Stomach (tissue), 8 donors: ENCODE measurements at regions not wholly inside any gene's neighbourhood (a gene's known extent, or its start where the extent isn't known, plus 50 kb on each side); places are given as distances from the start of the nearest gene placed in this dataset.
"Not testable (repeated sequence)": the region's sequence is repeated elsewhere in the genome, so short reads cannot be mapped to it uniquely, and the experiment has no call there.

Experiments used
- DNase-seq, 2 donors: peaks; one replicate each; pipeline versions ENCODE4 v3.0.0 to v3.0.0-alpha.2; 2013 to 2019
- H3K27ac ChIP-seq, 5 donors: fragments of 200-600 bp in 4 of 5; sonication (generic) in 4 of 5; one replicate each; pipeline ENCODE4 v1.5.1; 2013 to 2019; ENCODE audit warnings: mild to moderate bottlenecking in 1 of 5, moderate library complexity in 1 of 5
- H3K27me3 ChIP-seq, 3 donors: fragments of 200-600 bp; sonication (generic); one replicate each; pipeline ENCODE4 v1.5.1; 2017 to 2019; ENCODE audit warnings: mixed run types in 1 of 3
- H3K36me3 ChIP-seq, 4 donors: fragments of 200-600 bp; sonication (generic); 1 replicate in 3 of 4; 2 replicates in 1 of 4; pipeline ENCODE4 v1.5.1; 2016 to 2019
- H3K4me1 ChIP-seq, 4 donors: fragments of 200-600 bp; sonication (generic); one replicate each; pipeline ENCODE4 v1.5.1; 2016 to 2019
- H3K4me3 ChIP-seq, 4 donors: fragments of 200-600 bp; sonication (generic) in 3 of 4; one replicate each; pipeline ENCODE4 v1.5.1; 2016 to 2019; ENCODE audit warnings: mild to moderate bottlenecking in 1 of 4
- H3K9me3 ChIP-seq, 4 donors: fragments of 200-600 bp; sonication (generic); one replicate each; pipeline ENCODE4 v1.5.1; 2016 to 2019
- EP300 ChIP-seq: sonication (generic); formaldehyde crosslinking; IDR thresholded peaks from one replicate; pipeline ENCODE4 v1.6.1; 2017; ENCODE audit warnings: antibody characterized with exemption
- POLR2A ChIP-seq, 4 donors: fragments of 450-650 bp; IDR thresholded peaks; one replicate each; pipeline ENCODE4 v1.6.1; 2016; ENCODE audit warnings: antibody characterized with exemption in 4 of 4, control low read depth in 2 of 4, mild to moderate bottlenecking in 1 of 4, moderate library complexity in 1 of 4
- POLR2AphosphoS5 ChIP-seq, 3 donors: sonication (generic); formaldehyde crosslinking; IDR thresholded peaks; one replicate each; pipeline ENCODE4 v1.6.1; 2016; ENCODE audit warnings: antibody characterized with exemption in 3 of 3
- WGBS, 5 donors: extraction: QIAGEN DNeasy Blood & Tissue Kit in 3 of 5; methylation state at CpG; one replicate each; pipeline versions ENCODE4 v1.1.5 to v1.1.7; 2013 to 2018; 5-methylcytosine and 5-hydroxymethylcytosine counted together
- intact Hi-C: fragments of 100-400 bp; cut with DNase I; formaldehyde crosslinking; loops from one replicate; pipeline ENCODE4 v1.15.1; 2023; ENCODE audit warnings: low total_unique reads
- TF ChIP-seq, protein P1 (sequence below), 7 experiments: fragments of 450-650 bp in 4 of 7; fragments of 200-600 bp in 3 of 7; sonication (generic) in 3 of 7; IDR thresholded peaks; one replicate each; pipeline ENCODE4 v1.5.1; 2016 to 2019; ENCODE audit warnings: antibody characterized with exemption in 7 of 7, control low read depth in 2 of 7, mild to moderate bottlenecking in 1 of 7
- donor health status: healthy with polysubstance abuse.
- donor health status: Bipolar disorder and iron deficiency.
- donor health status: healthy.

DNA sequence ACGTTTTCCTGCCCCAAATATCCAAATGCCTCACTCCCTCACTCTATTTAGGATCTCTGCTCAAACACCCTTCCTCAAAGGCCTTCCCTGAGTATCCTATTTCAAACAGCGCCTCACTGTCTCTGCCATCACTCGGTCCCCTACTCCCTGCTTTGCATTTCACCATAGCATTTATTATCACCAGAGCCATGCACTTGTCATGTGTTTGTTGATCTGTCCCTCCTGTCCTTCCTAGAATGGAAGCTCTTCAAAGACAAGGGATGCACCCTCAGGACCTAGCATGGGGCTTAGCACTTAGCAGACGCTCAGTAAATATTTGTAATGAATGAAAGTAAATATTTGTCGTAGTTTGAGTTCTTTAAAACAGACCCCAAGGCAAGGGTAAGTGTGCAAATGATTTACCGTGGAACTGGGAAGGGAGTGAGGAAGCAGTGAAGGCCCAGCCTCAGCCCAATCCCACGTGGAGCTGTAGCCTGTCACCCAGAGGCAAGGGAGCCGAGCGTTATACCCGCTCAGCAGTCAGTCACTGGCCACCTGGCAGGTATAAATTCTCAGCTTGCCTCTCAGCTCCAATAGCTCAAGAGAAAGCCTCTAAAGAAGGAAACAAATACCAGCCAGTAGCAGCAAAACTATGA lies 97.7 kb upstream of the KIF2A start:
- 30 to 41% (median 34%) methylated on average over 10 of the region's 10 CpGs for WGBS, 5 donors
- TF ChIP-seq EP300 (no peak), POLR2A (IDR thresholded peaks at IDR 0.05) (no peak), POLR2AphosphoS5 (IDR thresholded peaks at IDR 0.05) (no peak)
- TF ChIP-seq, protein P1, sequence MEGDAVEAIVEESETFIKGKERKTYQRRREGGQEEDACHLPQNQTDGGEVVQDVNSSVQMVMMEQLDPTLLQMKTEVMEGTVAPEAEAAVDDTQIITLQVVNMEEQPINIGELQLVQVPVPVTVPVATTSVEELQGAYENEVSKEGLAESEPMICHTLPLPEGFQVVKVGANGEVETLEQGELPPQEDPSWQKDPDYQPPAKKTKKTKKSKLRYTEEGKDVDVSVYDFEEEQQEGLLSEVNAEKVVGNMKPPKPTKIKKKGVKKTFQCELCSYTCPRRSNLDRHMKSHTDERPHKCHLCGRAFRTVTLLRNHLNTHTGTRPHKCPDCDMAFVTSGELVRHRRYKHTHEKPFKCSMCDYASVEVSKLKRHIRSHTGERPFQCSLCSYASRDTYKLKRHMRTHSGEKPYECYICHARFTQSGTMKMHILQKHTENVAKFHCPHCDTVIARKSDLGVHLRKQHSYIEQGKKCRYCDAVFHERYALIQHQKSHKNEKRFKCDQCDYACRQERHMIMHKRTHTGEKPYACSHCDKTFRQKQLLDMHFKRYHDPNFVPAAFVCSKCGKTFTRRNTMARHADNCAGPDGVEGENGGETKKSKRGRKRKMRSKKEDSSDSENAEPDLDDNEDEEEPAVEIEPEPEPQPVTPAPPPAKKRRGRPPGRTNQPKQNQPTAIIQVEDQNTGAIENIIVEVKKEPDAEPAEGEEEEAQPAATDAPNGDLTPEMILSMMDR (IDR thresholded peaks at IDR 0.05): no peak
- H3K27me3 ChIP-seq: peaks cover 0 to 14% (median 0%) of the 10 kb centered on the region in 3 donors
- intact Hi-C loops: no loop called here
- no peak overlapping the region for H3K27ac ChIP-seq
- no peak for DNase-seq
- no peaks in the 10 kb centered on the region for H3K9me3 ChIP-seq
- H3K4me3 ChIP-seq: no peak overlapping the region
- H3K36me3 ChIP-seq: no peaks in the 10 kb centered on the region
- no peaks in the 10 kb centered on the region for H3K4me1 ChIP-seq

DNA sequence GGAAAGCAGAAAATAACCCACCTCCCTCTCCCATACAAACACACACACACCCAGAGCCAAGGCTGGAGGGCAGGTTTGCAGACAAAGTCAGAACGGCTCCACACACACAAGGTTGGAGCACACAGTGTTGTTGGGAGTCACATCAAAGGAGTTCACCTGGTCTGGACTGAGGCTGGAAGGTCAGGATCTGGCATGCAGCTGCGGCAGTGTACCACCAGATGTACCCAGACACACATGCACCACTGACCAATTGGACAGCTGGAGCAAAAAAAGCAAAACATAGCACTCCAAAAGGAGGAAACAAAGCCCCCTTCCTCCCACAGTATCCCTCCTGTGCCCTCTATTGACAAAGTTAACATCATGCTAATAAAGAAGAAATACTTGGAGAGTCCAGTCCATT lies 94.6 kb upstream of the KIF2A start:
- DNase-seq: no peak
- H3K4me3 ChIP-seq: no peak overlapping the region
- intact Hi-C loops: loop anchor here (10.0 kb wide), 1 partner anchor 143 kb away; no protein-coding TSS in a partner anchor
- no peak overlapping the region for H3K27ac ChIP-seq
- no peaks in the 10 kb centered on the region for H3K9me3 ChIP-seq
- no peaks in the 10 kb centered on the region for H3K4me1 ChIP-seq
- whole genome bisulfite sequencing, 5 donors: 68 to 73% (median 72%) methylated on average over 2 of the region's 2 CpGs
- H3K27me3 ChIP-seq: peaks cover 0 to 14% (median 0%) of the 10 kb centered on the region in 3 donors
- TF ChIP-seq POLR2AphosphoS5 (IDR thresholded peaks at IDR 0.05) (no peak), POLR2A (IDR thresholded peaks at IDR 0.05) (no peak), EP300 (no peak)
- TF ChIP-seq, protein P1 (IDR thresholded peaks at IDR 0.05): no peak
- no peaks in the 10 kb centered on the region for H3K36me3 ChIP-seq

DNA sequence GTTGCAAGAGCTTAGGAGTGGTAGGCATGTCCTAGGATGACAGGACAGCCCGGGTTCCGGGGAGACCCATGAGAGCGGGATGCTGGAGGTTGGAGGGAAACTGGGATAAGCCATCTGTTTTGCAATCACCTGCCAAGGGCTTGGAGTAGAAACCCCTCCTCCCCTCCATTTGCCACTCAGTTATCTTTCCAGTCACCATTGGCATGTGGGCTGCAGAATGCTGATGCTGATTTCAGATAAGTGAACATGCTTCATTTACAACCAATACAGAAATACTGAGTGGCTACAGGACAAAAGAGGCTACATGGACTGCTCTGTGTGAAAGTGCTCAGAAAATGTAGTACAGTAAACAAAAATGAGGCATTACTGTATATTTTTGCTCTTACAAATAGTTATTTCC lies 93.4 kb upstream of the KIF2A start:
- H3K27me3 ChIP-seq: peaks cover 0 to 14% (median 0%) of the 10 kb centered on the region in 3 donors
- no peak for TF ChIP-seq POLR2AphosphoS5 (IDR thresholded peaks at IDR 0.05)
- TF ChIP-seq EP300: no peak
- TF ChIP-seq, protein P1 (IDR thresholded peaks at IDR 0.05): no peak
- no peak for TF ChIP-seq POLR2A (IDR thresholded peaks at IDR 0.05)
- no peaks in the 10 kb centered on the region for H3K36me3 ChIP-seq
- no peaks in the 10 kb centered on the region for H3K4me1 ChIP-seq
- no peak overlapping the region for H3K27ac ChIP-seq
- no peak for DNase-seq
- 89 to 94% (median 93%) methylated on average over 3 of the region's 3 CpGs for WGBS, 5 donors
- intact Hi-C loops: loop anchor here (10.0 kb wide), 1 partner anchor 142 kb away; no protein-coding TSS in a partner anchor
- no peaks in the 10 kb centered on the region for H3K9me3 ChIP-seq
- no peak overlapping the region for H3K4me3 ChIP-seq

DNA sequence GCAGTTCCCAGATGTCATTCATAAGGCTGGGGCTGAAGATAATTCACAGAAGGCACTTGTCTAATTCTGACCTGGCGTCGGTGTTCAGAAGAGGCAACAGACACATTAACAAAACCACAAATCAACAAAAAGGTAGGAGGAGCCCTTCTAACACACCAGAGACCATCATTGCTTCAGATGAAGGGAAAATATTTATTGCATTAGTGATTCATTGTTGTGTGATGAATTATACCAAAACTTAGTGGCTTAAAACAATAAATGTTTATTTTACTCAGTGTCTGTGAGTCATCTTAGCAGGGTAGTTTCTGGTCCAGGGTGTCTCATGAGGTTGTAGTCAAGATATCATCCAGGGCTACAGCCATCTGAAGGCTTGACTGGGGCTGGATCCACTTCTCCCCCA lies 91.3 kb upstream of the KIF2A start:
- DNase-seq: no peak
- Histone ChIP-seq H3K9me3 (no peaks in the 10 kb centered on the region), H3K27me3 (peaks cover 0 to 15% (median 0%) of the 10 kb centered on the region in 3 donors), H3K4me3 (no peak overlapping the region), H3K27ac (no peak overlapping the region), H3K36me3 (no peaks in the 10 kb centered on the region), H3K4me1 (no peaks in the 10 kb centered on the region)
- TF ChIP-seq, protein P1 (IDR thresholded peaks at IDR 0.05): no peak
- no peak for TF ChIP-seq POLR2A (IDR thresholded peaks at IDR 0.05)
- TF ChIP-seq POLR2AphosphoS5 (IDR thresholded peaks at IDR 0.05): no peak
- TF ChIP-seq EP300: no peak
- intact Hi-C loops: loop anchor here (10.0 kb wide), 1 partner anchor 140 kb away; no protein-coding TSS in a partner anchor
- WGBS, 5 donors: 65 to 76% (median 70%) methylated on average over 2 of the region's 2 CpGs

DNA sequence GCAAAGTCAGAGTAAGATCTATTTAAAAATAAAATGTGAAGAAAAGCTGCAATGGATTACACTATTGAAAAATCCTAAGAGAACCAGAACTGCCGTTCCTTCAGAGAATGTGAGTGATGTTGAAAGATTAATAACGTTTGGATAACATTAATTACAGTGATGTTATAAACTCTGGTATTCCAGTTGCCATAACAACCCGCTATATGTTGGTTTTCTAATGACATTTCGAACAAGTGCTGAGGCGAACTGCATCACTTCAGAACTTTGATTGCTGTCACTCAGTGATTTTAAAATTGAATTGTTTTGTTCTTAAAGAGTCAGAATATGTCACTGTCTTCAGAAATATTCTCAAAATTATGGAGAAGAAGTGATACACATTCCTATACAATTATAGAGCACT lies 89.4 kb upstream of the KIF2A start:
- not testable (repeated sequence) for H3K27me3 ChIP-seq, H3K4me1 ChIP-seq, H3K36me3 ChIP-seq, DNase-seq, H3K9me3 ChIP-seq, H3K27ac ChIP-seq, H3K4me3 ChIP-seq
- intact Hi-C loops: loop anchor here (10.0 kb wide), 1 partner anchor 138 kb away; no protein-coding TSS in a partner anchor
- 50 to 64% (median 55%) methylated on average over 3 to 5 of the region's 5 CpGs for WGBS, 5 donors

DNA sequence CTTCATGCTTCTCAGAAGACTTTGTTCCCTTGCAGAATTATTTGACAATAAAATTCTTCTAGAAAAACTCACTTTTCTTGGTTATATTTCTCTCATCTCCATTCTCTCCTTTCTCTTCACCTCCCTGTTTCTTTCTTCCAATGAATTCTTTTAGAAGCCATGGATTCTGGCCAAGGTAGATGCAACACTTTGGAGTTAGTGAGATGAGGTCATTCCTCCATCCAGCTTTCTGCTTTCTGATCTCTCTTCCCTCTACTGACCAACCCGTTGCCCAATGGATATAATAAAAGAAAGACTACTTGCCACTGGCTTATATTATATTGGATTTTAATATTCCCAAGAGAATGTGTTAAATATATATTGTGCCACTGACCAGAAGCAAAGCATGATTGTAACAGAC lies 88.9 kb upstream of the KIF2A start:
- not testable (repeated sequence) for H3K27ac ChIP-seq, DNase-seq, H3K27me3 ChIP-seq, H3K9me3 ChIP-seq, H3K4me3 ChIP-seq, H3K36me3 ChIP-seq, H3K4me1 ChIP-seq
- intact Hi-C loops: loop anchor here (10.0 kb wide), 1 partner anchor 138 kb away; no protein-coding TSS in a partner anchor
- 54 to 71% (median 63%) methylated on average over 1 of the region's 1 CpG for WGBS, 5 donors

DNA sequence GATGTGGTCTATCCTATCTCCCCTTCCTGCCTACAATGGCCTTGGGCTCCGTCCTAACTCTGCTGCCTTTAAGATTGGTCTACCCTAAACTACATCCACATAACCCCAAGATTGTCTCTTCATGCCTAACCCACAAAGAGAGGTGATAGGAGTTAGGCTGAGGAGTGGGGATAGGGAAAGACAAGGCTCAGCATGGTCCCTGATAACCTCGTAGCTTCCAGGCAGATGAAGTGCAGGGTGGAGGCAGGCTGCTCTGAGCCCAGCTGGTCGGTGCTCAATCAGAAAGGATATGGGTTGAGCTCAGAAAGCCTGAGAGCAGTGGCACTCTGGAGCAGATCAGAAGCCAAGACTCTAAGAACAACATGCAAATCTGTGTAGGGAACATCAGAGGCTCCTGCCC lies 87.1 kb upstream of the KIF2A start:
- H3K36me3 ChIP-seq, H3K4me1 ChIP-seq, H3K4me3 ChIP-seq, H3K27ac ChIP-seq, H3K9me3 ChIP-seq, H3K27me3 ChIP-seq, DNase-seq: not testable (repeated sequence)
- 44 to 67% (median 55%) methylated on average over 3 of the region's 3 CpGs for WGBS, 5 donors
- intact Hi-C loops: loop anchor here (10.0 kb wide), 1 partner anchor 136 kb away; no protein-coding TSS in a partner anchor
